GM12878 (cell line): ENCODE measurements at regions not wholly inside any gene's neighbourhood (a gene's known extent, or its start where the extent isn't known, plus 50 kb on each side); places are given as distances from the start of the nearest gene placed in this dataset.

ENCODE experiments used
- ATAC-seq: fragments of 200-7000 bp; cut with Tn5 transposase; 3 replicates; pipeline ENCODE4 v1.9.1; 2020; ENCODE audit warnings: mild to moderate bottlenecking, moderate library complexity
- BruUV-seq: library from RNA; stranded (reverse); fragments of 400-500 nt; replicated peaks from 2 replicates; lab custom pipeline; 2021; lab: Mats Ljungman, UMichigan
- CTCF ChIA-PET: fragments of 300-600 bp; sonication (Branson Sonifier 250); formaldehyde crosslinking; extraction: SDS; loops from one replicate; lab custom pipeline; 2021; ENCODE audit warnings: inconsistent platforms; lab: Yijun Ruan, JAX
- POLR2A ChIA-PET: fragments of 350-600 bp; formaldehyde crosslinking; extraction: SDS; loops from one replicate; lab custom pipeline; 2021; ENCODE audit warnings: inconsistent platforms; lab: Charles Lee
- RAD21 ChIA-PET: fragments of 300-600 bp; sonication (Branson Sonifier 250); formaldehyde crosslinking; loops from one replicate; lab custom pipeline; 2023; ENCODE audit warnings: antibody characterized with exemption; ENCODE audit not compliant: unreplicated experiment; lab: Charles Lee
- SMC1A ChIA-PET: fragments of 300-600 bp; sonication (Branson Sonifier 250); formaldehyde crosslinking; loops from one replicate; lab custom pipeline; 2023; ENCODE audit not compliant: unreplicated experiment, uncharacterized antibody; lab: Charles Lee
- DNase-seq: peaks from one replicate; pipeline ENCODE4 v3.0.0-alpha.2; 2011; ENCODE audit warnings: low read depth, low spot score
- FAIRE-seq: peaks from 3 replicates; lab custom pipeline; 2011; peaks lifted over from hg19 to GRCh38; lab: Jason Lieb, UNC
- H2AFZ ChIP-seq: 2 replicates; pipeline ENCODE4 v1.6.0; 2011; ENCODE audit warnings: low read depth, low read length, control low read depth; ENCODE audit not compliant: control insufficient read depth
- H3K27ac ChIP-seq: 2 replicates; pipeline ENCODE4 v1.5.1; 2011; ENCODE audit warnings: control low read depth; ENCODE audit not compliant: control insufficient read depth, insufficient read depth
- H3K27me3 ChIP-seq, 2 experiments: replicated peaks in 1 of 2; 2 replicates each; pipeline versions ENCODE4 v1.6.0 to v1.6.1; 2011; ENCODE audit warnings: low read length in 1 of 2; ENCODE audit not compliant: control insufficient read depth in 2 of 2, insufficient read depth in 2 of 2
- H3K36me3 ChIP-seq, 2 experiments: 2 replicates each; pipeline ENCODE4 v1.5.1; 2011; ENCODE audit warnings: low read length in 1 of 2; ENCODE audit not compliant: control insufficient read depth in 2 of 2, insufficient read depth in 2 of 2
- H3K4me1 ChIP-seq: 2 replicates; pipeline ENCODE4 v1.6.1; 2011; ENCODE audit warnings: mild to moderate bottlenecking, low read length, moderate library complexity, mixed read lengths; ENCODE audit not compliant: control insufficient read depth, insufficient read depth
- H3K4me2 ChIP-seq: 2 replicates; pipeline ENCODE4 v1.6.0; 2011; ENCODE audit warnings: control low read depth; ENCODE audit not compliant: control insufficient read depth, insufficient read depth
- H3K4me3 ChIP-seq: fragments of 200-600 bp; sonication (generic); 2 replicates; pipeline ENCODE4 v1.5.1; 2016
- H3K79me2 ChIP-seq: 2 replicates; pipeline ENCODE4 v1.6.0; 2011; ENCODE audit warnings: low read length; ENCODE audit not compliant: control insufficient read depth, insufficient read depth
- H3K9ac ChIP-seq: 2 replicates; pipeline ENCODE4 v1.8.0; 2011; ENCODE audit warnings: low read length, control low read depth, mixed read lengths; ENCODE audit not compliant: control insufficient read depth, insufficient read depth
- H3K9me3 ChIP-seq: replicated peaks from 3 replicates; pipeline ENCODE4 v1.5.1; 2011; ENCODE audit warnings: mild to moderate bottlenecking, low read length; ENCODE audit not compliant: control insufficient read depth, insufficient read depth
- H4K20me1 ChIP-seq: 2 replicates; pipeline ENCODE4 v1.6.0; 2011; ENCODE audit not compliant: control insufficient read depth, insufficient read depth
- ASH2L ChIP-seq: fragments of 300-600, 200-600 bp; sonication (generic); IDR thresholded peaks from 2 replicates; pipeline ENCODE4 v1.6.1; 2017; ENCODE audit warnings: low read depth, mild to moderate bottlenecking, borderline replicate concordance
- ATF7 ChIP-seq: fragments of 450-650 bp; IDR thresholded peaks from 2 replicates; pipeline ENCODE4 v1.6.1; 2016; ENCODE audit warnings: low read depth, mild to moderate bottlenecking
- CBX3 ChIP-seq: fragments of 200-600 bp; sonication (generic); IDR thresholded peaks from 2 replicates; pipeline ENCODE4 v1.6.1; 2016; ENCODE audit warnings: low read depth, borderline replicate concordance
- EED ChIP-seq: sonication (generic); IDR thresholded peaks from 2 replicates; pipeline ENCODE4 v1.6.1; 2016; ENCODE audit warnings: antibody characterized with exemption, low read depth
- NFXL1 ChIP-seq: fragments of 450-650 bp; IDR thresholded peaks from 2 replicates; pipeline ENCODE4 v1.6.1; 2017; ENCODE audit warnings: antibody characterized with exemption, mild to moderate bottlenecking, borderline replicate concordance
- RCOR1 ChIP-seq: conservative IDR thresholded peaks from 2 replicates; pipeline ENCODE4 v1.6.1; 2012; ENCODE audit warnings: low read depth, low read length, improper control_type of control experiment
- SIX5 ChIP-seq: IDR thresholded peaks from 2 replicates; pipeline ENCODE4 v1.6.1; 2011; ENCODE audit warnings: mild to moderate bottlenecking, low read depth, low read length, moderate library complexity; ENCODE audit not compliant: severe bottlenecking
- SUPT20H ChIP-seq: IDR thresholded peaks from 2 replicates; pipeline ENCODE4 v1.6.1; 2011; ENCODE audit warnings: low read depth, mild to moderate bottlenecking, low read length, moderate library complexity, borderline replicate concordance; ENCODE audit not compliant: control insufficient read depth
- SUZ12 ChIP-seq: fragments of 200-600 bp; sonication (generic); IDR thresholded peaks from one replicate; pipeline ENCODE4 v1.6.1; 2018; ENCODE audit warnings: antibody characterized with exemption, mild to moderate bottlenecking; ENCODE audit not compliant: unreplicated experiment
- TARDBP ChIP-seq: IDR thresholded peaks from 2 replicates; pipeline ENCODE4 v1.6.1; 2016; ENCODE audit warnings: borderline replicate concordance
- WRNIP1 ChIP-seq: IDR thresholded peaks from 2 replicates; pipeline ENCODE4 v1.6.1; 2011; ENCODE audit warnings: low read depth, low read length, improper control_type of control experiment, borderline replicate concordance
- ZNF207 ChIP-seq: fragments of 450-650 bp; IDR thresholded peaks from 2 replicates; pipeline ENCODE4 v1.6.1; 2014; ENCODE audit warnings: antibody characterized with exemption, mild to moderate bottlenecking, borderline replicate concordance
- WGBS: methylation state at CpG from one replicate; pipeline ENCODE4 v1.1.6; 2016; ENCODE audit warnings: low lambda C conversion rate; ENCODE audit not compliant: insufficient replicate concordance, insufficient coverage; ENCODE audit errors: missing lambda C conversion rate; 5-methylcytosine and 5-hydroxymethylcytosine counted together
- in situ Hi-C: fragments of 300-500 bp; cut with MboI; formaldehyde crosslinking; loops from 9 replicates; pipeline ENCODE4 v1.14.3; 2018; ENCODE audit warnings: mixed read lengths
- intact Hi-C: fragments of 100-400 bp; cut with micrococcal nuclease; formaldehyde crosslinking; loops from one replicate; pipeline ENCODE4 v1.14.2; 2022; ENCODE audit not compliant: unreplicated experiment
- TF ChIP-seq, protein P1 (sequence below): fragments of 450-650 bp; IDR thresholded peaks from 2 replicates; pipeline ENCODE4 v1.6.1; 2017; ENCODE audit warnings: antibody characterized with exemption, mild to moderate bottlenecking, moderate library complexity
- TF ChIP-seq, protein P2 (sequence below): IDR thresholded peaks from 2 replicates; pipeline ENCODE4 v1.6.1; 2011; ENCODE audit warnings: low read depth, low read length, improper control_type of control experiment, borderline replicate concordance

DNA sequence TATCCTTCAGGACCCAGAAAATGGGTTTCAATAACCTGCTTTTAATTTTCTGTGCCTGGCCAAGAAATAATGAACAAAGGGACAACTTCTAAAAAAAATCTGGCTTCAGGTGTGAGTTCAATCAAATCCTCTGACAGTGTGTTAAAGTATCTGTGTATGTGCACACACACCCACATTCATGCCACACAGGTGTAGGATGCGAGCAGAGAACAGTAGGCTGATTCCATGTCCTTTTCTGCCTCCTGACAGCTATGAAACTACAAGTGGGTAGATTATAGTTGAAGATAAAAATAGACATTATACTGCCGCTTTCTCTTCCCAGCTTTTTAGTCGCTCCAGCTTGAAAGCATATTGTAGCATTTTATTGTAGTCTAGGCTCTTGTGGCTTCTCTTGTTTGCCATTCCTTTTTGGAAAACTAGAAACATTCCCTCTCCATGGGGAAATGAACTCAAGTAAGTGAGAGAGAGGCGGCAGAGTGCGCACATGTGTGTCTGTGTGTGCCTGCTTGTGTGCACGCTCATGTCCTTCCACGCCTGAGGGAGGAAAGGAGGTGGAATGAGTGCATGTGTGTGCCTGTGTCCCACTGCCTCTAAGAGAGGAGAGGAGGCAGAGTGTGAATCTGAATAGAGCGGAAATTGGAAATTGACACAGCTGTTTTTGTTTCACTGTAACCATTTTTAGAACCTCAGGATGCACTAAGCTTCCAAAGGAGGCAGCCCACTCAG, 273.0 kb downstream of the ELAVL2 start:
- in situ Hi-C loops (no loop called here), intact Hi-C loops (no loop called here)
- ChIA-PET POLR2A (no interaction called here), CTCF (interaction anchor here (0.7 kb wide), 1 partner anchor 62 kb away, joined by 3 read pairs; no protein-coding TSS in a partner anchor), SMC1A (interaction anchor here (1.3 to 1.8 kb wide), 3 partner anchors 10 to 49 kb away, joined by 3 to 5 read pairs (median 3); no protein-coding TSS in a partner anchor), RAD21 (no interaction called here)
- Histone ChIP-seq H4K20me1 (no peaks in the 10 kb centered on the region), H2AFZ (no peak overlapping the region), H3K36me3 (no peaks in the 10 kb centered on the region), H3K27ac (no peak overlapping the region), H3K27me3 (no peaks in the 10 kb centered on the region), H3K9me3 (no peaks in the 10 kb centered on the region), H3K4me1 (no peaks in the 10 kb centered on the region), H3K9ac (no peak overlapping the region), H3K79me2 (no peaks in the 10 kb centered on the region), H3K4me2 (no peak overlapping the region), H3K4me3 (no peak overlapping the region)
- FAIRE-seq (no peak), DNase-seq (no peak), ATAC-seq (no peak)
- no TSS peak for BruUV-seq
- 40% methylated on average over 8 of the region's 8 CpGs for WGBS
- no peak for TF ChIP-seq SIX5
- TF ChIP-seq ASH2L = no peak
- no peak for TF ChIP-seq ZNF207
- TF ChIP-seq EED = no peak
- no peak for TF ChIP-seq SUZ12
- no peak for TF ChIP-seq WRNIP1
- no peak for TF ChIP-seq CBX3
- no peak for TF ChIP-seq TARDBP
- TF ChIP-seq RCOR1 = no peak
- no peak for TF ChIP-seq NFXL1
- no peak for TF ChIP-seq ATF7
- TF ChIP-seq, protein P1, sequence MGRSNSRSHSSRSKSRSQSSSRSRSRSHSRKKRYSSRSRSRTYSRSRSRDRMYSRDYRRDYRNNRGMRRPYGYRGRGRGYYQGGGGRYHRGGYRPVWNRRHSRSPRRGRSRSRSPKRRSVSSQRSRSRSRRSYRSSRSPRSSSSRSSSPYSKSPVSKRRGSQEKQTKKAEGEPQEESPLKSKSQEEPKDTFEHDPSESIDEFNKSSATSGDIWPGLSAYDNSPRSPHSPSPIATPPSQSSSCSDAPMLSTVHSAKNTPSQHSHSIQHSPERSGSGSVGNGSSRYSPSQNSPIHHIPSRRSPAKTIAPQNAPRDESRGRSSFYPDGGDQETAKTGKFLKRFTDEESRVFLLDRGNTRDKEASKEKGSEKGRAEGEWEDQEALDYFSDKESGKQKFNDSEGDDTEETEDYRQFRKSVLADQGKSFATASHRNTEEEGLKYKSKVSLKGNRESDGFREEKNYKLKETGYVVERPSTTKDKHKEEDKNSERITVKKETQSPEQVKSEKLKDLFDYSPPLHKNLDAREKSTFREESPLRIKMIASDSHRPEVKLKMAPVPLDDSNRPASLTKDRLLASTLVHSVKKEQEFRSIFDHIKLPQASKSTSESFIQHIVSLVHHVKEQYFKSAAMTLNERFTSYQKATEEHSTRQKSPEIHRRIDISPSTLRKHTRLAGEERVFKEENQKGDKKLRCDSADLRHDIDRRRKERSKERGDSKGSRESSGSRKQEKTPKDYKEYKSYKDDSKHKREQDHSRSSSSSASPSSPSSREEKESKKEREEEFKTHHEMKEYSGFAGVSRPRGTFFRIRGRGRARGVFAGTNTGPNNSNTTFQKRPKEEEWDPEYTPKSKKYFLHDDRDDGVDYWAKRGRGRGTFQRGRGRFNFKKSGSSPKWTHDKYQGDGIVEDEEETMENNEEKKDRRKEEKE = no peak
- TF ChIP-seq, protein P2, sequence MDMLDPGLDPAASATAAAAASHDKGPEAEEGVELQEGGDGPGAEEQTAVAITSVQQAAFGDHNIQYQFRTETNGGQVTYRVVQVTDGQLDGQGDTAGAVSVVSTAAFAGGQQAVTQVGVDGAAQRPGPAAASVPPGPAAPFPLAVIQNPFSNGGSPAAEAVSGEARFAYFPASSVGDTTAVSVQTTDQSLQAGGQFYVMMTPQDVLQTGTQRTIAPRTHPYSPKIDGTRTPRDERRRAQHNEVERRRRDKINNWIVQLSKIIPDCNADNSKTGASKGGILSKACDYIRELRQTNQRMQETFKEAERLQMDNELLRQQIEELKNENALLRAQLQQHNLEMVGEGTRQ = no peak
- TF ChIP-seq SUPT20H = no peak
- TF ChIP-seq, all 136 proteins: peak for 0
